Fibroblast of lung (primary cell): ENCODE measurements at regions not wholly inside any gene's neighbourhood (a gene's known extent, or its start where the extent isn't known, plus 50 kb on each side); places are given as distances from the start of the nearest gene placed in this dataset.

Experiments used
- DNase-seq, 2 donors: peaks; one replicate each; pipeline versions ENCODE4 v3.0.0 to v3.0.0-alpha.2; 2010; ENCODE audit warnings: low read depth in 2 of 2
- H2AFZ ChIP-seq: 2 replicates; pipeline ENCODE4 v1.5.1; 2012; ENCODE audit warnings: low read length, control low read depth, inconsistent platforms
- H3K27ac ChIP-seq: 2 replicates; pipeline ENCODE4 v1.5.1; 2011; ENCODE audit warnings: low read length, control low read depth; ENCODE audit not compliant: insufficient read depth
- H3K27me3 ChIP-seq: 2 replicates; pipeline ENCODE4 v1.5.1; 2011; ENCODE audit warnings: mild to moderate bottlenecking, low read length; ENCODE audit not compliant: control insufficient read depth, insufficient read depth
- H3K36me3 ChIP-seq: 2 replicates; pipeline ENCODE4 v1.5.1; 2011; ENCODE audit warnings: low read length; ENCODE audit not compliant: control insufficient read depth, insufficient read depth
- H3K4me1 ChIP-seq: 2 replicates; pipeline ENCODE4 v1.5.1; 2011; ENCODE audit warnings: low read length; ENCODE audit not compliant: control insufficient read depth, insufficient read depth; ENCODE audit errors: extremely low read depth
- H3K4me2 ChIP-seq: 2 replicates; pipeline ENCODE4 v1.5.1; 2011; ENCODE audit warnings: low read length, control low read depth; ENCODE audit not compliant: insufficient read depth; ENCODE audit errors: extremely low read depth
- H3K4me3 ChIP-seq, 4 experiments: fragments of 200-600 bp in 1 of 4; sonication (generic) in 1 of 4; replicated peaks in 1 of 4; 2 replicates each; pipeline ENCODE4 v1.5.1; 2011 to 2016; ENCODE audit warnings: low read length in 4 of 4, low read depth in 3 of 4, mild to moderate bottlenecking in 3 of 4, control low read depth in 2 of 4, inconsistent platforms in 1 of 4, mixed read lengths in 1 of 4; ENCODE audit not compliant: insufficient read depth in 1 of 4; ENCODE audit errors: control extremely low read depth in 1 of 4
- H3K79me2 ChIP-seq: 2 replicates; pipeline ENCODE4 v1.5.1; 2012; ENCODE audit warnings: mild to moderate bottlenecking, low read length, inconsistent platforms; ENCODE audit not compliant: control insufficient read depth, insufficient read depth
- H3K9ac ChIP-seq: 2 replicates; pipeline ENCODE4 v1.5.1; 2011; ENCODE audit warnings: mild to moderate bottlenecking, low read length, control low read depth; ENCODE audit not compliant: insufficient read depth
- H3K9me3 ChIP-seq: 2 replicates; pipeline ENCODE4 v1.5.1; 2012; ENCODE audit warnings: low read depth, low read length; ENCODE audit not compliant: control insufficient read depth, insufficient read depth
- H4K20me1 ChIP-seq: 2 replicates; pipeline ENCODE4 v1.5.1; 2011; ENCODE audit warnings: low read length; ENCODE audit not compliant: control insufficient read depth, insufficient read depth; ENCODE audit errors: extremely low read depth
- EZH2 ChIP-seq: IDR thresholded peaks from 2 replicates; pipeline ENCODE4 v1.5.1; 2012; ENCODE audit warnings: low read length, control low read depth, mild to moderate bottlenecking; ENCODE audit errors: missing control alignments
- TF ChIP-seq, protein P1 (sequence below), 2 donors: IDR thresholded peaks in 1 of 2; conservative IDR thresholded peaks in 1 of 2; 1 replicate in 1 of 2; 2 replicates in 1 of 2; pipeline ENCODE4 v1.5.1; 2011 to 2012; ENCODE audit warnings: low read length in 2 of 2, control low read depth in 1 of 2, inconsistent platforms in 1 of 2, low read depth in 1 of 2, mild to moderate bottlenecking in 1 of 2

DNA sequence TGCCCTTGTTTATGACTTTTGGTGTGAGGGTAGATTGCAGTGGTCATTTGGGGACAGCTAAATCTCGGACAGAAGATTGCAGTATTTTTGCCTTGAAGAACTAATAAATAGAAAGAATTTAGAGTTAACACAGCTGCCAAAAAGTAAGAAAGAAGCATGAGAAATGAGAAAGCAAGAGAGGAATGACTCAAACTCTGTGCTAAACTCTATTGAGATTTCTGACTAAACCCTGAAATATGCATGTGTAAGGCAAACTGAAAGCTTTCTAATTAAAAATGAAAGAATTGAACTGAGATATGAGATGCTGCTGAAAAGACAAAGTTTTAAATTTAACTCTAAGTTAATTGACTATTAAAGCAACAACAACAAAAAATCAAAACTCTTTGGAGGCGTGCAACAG lies 791.3 kb downstream of the RAB28 start:
- no peak for TF ChIP-seq EZH2
- TF ChIP-seq, protein P1, sequence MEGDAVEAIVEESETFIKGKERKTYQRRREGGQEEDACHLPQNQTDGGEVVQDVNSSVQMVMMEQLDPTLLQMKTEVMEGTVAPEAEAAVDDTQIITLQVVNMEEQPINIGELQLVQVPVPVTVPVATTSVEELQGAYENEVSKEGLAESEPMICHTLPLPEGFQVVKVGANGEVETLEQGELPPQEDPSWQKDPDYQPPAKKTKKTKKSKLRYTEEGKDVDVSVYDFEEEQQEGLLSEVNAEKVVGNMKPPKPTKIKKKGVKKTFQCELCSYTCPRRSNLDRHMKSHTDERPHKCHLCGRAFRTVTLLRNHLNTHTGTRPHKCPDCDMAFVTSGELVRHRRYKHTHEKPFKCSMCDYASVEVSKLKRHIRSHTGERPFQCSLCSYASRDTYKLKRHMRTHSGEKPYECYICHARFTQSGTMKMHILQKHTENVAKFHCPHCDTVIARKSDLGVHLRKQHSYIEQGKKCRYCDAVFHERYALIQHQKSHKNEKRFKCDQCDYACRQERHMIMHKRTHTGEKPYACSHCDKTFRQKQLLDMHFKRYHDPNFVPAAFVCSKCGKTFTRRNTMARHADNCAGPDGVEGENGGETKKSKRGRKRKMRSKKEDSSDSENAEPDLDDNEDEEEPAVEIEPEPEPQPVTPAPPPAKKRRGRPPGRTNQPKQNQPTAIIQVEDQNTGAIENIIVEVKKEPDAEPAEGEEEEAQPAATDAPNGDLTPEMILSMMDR (conservative IDR thresholded peaks at IDR 0.05 in 1 of 2, IDR thresholded peaks at IDR 0.05 in 1 of 2; ENCODE audit: low read depth in 1 of 2, low read length in 2 of 2) = no peak
- Histone ChIP-seq H3K4me1 (no peaks in the 10 kb centered on the region), H3K79me2 (no peaks in the 10 kb centered on the region), H3K27me3 (no peaks in the 10 kb centered on the region), H3K9ac (no peak overlapping the region), H3K9me3 (no peaks in the 10 kb centered on the region), H3K4me3 (no peak overlapping the region), H4K20me1 (no peaks in the 10 kb centered on the region), H2AFZ (no peak overlapping the region), H3K4me2 (no peak overlapping the region), H3K27ac (no peak overlapping the region), H3K36me3 (no peaks in the 10 kb centered on the region)
- peak in 1 of 2 donors; percentile 6 for DNase-seq

DNA sequence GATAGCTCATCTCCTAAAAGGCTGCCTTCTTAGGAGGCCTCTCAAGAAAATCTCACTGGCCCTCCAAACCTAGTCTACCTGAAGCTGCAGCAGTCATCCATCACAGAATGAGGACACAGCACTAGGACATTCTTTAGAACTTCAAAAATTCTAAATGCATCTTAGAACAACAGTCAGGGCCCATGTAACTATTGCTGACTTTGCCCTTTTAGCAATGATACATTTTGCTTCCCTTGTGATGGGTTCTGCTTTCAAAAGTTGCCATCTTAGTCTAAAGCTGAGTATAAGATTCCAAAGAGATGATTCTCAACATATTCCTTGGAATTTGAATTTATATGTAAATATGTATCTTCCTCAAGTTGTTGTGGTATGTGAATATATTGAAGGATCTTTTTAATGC lies 793.0 kb downstream of the RAB28 start:
- no peaks in the 10 kb centered on the region for H3K4me1 ChIP-seq
- H3K36me3 ChIP-seq = no peaks in the 10 kb centered on the region
- no peaks in the 10 kb centered on the region for H3K9me3 ChIP-seq
- no peak overlapping the region for H3K9ac ChIP-seq
- TF ChIP-seq EZH2 = no peak
- TF ChIP-seq, protein P1 (conservative IDR thresholded peaks at IDR 0.05 in 1 of 2, IDR thresholded peaks at IDR 0.05 in 1 of 2; ENCODE audit: low read depth in 1 of 2, low read length in 2 of 2) = no peak
- no peak overlapping the region for H2AFZ ChIP-seq
- no peak overlapping the region for H3K4me2 ChIP-seq
- no peaks in the 10 kb centered on the region for H3K27me3 ChIP-seq
- DNase-seq = no peak
- no peak overlapping the region for H3K27ac ChIP-seq
- no peaks in the 10 kb centered on the region for H4K20me1 ChIP-seq
- no peak overlapping the region for H3K4me3 ChIP-seq
- no peaks in the 10 kb centered on the region for H3K79me2 ChIP-seq

DNA sequence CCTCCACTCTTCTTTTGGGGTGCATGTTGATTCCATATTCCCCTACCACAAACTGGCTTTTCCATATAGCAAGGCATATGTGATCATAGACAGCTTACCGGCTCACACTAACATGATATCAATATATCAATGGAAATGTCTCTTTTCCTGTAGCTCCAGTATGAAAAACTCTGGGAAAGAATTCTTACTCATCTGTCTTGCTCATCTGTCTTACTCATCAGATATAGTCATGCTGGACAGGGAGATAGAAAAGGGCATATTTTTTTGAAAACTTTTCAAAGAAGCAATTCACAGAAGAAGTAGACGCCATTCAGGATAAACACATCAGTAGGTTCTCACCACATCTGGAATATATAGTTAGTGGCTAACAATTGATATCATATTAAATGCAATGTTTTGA lies 794.7 kb downstream of the RAB28 start:
- no peak for TF ChIP-seq EZH2
- TF ChIP-seq, protein P1 (conservative IDR thresholded peaks at IDR 0.05 in 1 of 2, IDR thresholded peaks at IDR 0.05 in 1 of 2; ENCODE audit: low read depth in 1 of 2, low read length in 2 of 2) = no peak
- H3K9me3 ChIP-seq = no peaks in the 10 kb centered on the region
- no peak overlapping the region for H3K4me3 ChIP-seq
- H2AFZ ChIP-seq = no peak overlapping the region
- no peak for DNase-seq
- no peak overlapping the region for H3K9ac ChIP-seq
- no peaks in the 10 kb centered on the region for H3K4me1 ChIP-seq
- H3K27ac ChIP-seq = no peak overlapping the region
- no peaks in the 10 kb centered on the region for H3K79me2 ChIP-seq
- H3K36me3 ChIP-seq = no peaks in the 10 kb centered on the region
- no peaks in the 10 kb centered on the region for H3K27me3 ChIP-seq
- H3K4me2 ChIP-seq = no peak overlapping the region
- H4K20me1 ChIP-seq = no peaks in the 10 kb centered on the region
